B cell (primary cell): ENCODE measurements at regions not wholly inside any gene's neighbourhood (a gene's known extent, or its start where the extent isn't known, plus 50 kb on each side); places are given as distances from the start of the nearest gene placed in this dataset.

Experiments used
- ATAC-seq: fragments of 200-7000 bp; cut with Tn5 transposase; one replicate; pipeline ENCODE4 v1.10.0; 2021; ENCODE audit warnings: low read depth, mild to moderate bottlenecking, moderate number of reproducible peaks, moderate library complexity
- CTCF ChIA-PET: fragments of 350-600 bp; sonication (Branson Sonifier 250); formaldehyde crosslinking; loops from one replicate; lab custom pipeline; 2021; ENCODE audit warnings: antibody characterized with exemption, inconsistent platforms; lab: Charles Lee
- POLR2A ChIA-PET: fragments of 350-600 bp; sonication (Branson Sonifier 250); formaldehyde crosslinking; loops from one replicate; lab custom pipeline; 2021; ENCODE audit warnings: antibody characterized with exemption; lab: Charles Lee
- DNase-seq: peaks from one replicate; pipeline ENCODE4 v3.0.0; 2013
- H2AFZ ChIP-seq: 2 replicates; pipeline ENCODE4 v1.6.1; 2012; ENCODE audit warnings: mild to moderate bottlenecking, low read depth, low read length; ENCODE audit not compliant: insufficient read depth, poor library complexity, severe bottlenecking
- H3K27ac ChIP-seq, 2 donors: 1 replicate in 1 of 2; 2 replicates in 1 of 2; pipeline ENCODE4 v1.5.1; 2012 to 2013; ENCODE audit warnings: low read length in 2 of 2, mild to moderate bottlenecking in 2 of 2, moderate library complexity in 1 of 2
- H3K27me3 ChIP-seq, 4 experiments: fragments of 200-600 bp in 1 of 4; sonication (generic) in 1 of 4; replicated peaks in 1 of 4; 1 replicate in 2 of 4; 2 replicates in 2 of 4; pipeline versions ENCODE4 v1.6.1 to v1.7.0; 2013 to 2016; ENCODE audit warnings: low read length in 3 of 4, mild to moderate bottlenecking in 2 of 4, mixed read lengths in 1 of 4, moderate library complexity in 1 of 4; ENCODE audit not compliant: insufficient read depth in 4 of 4, control insufficient read depth in 3 of 4; ENCODE audit errors: control extremely low read depth in 1 of 4
- H3K36me3 ChIP-seq, 2 experiments: replicated peaks in 1 of 2; 1 replicate in 1 of 2; 2 replicates in 1 of 2; pipeline versions ENCODE4 v1.6.1 to v1.7.1; 2013; ENCODE audit warnings: low read length in 1 of 2; ENCODE audit not compliant: insufficient read depth in 2 of 2, control insufficient read depth in 1 of 2; ENCODE audit errors: control extremely low read depth in 1 of 2, extremely low read depth in 1 of 2
- H3K4me1 ChIP-seq, 2 donors: fragments of 200-600 bp in 1 of 2; sonication (generic) in 1 of 2; 1 replicate in 1 of 2; 2 replicates in 1 of 2; pipeline versions ENCODE4 v1.5.1 to v1.6.1; 2013 to 2017; ENCODE audit warnings: low read length in 2 of 2; ENCODE audit not compliant: control insufficient read depth in 2 of 2, insufficient read depth in 2 of 2
- H3K4me2 ChIP-seq: replicated peaks from 2 replicates; pipeline ENCODE3; 2012; ENCODE audit warnings: mild to moderate bottlenecking, low read depth, low read length; ENCODE audit not compliant: poor library complexity, severe bottlenecking
- H3K4me3 ChIP-seq, 5 experiments: fragments of 200-600 bp in 1 of 5; sonication (generic) in 1 of 5; 1 replicate in 3 of 5; 2 replicates in 2 of 5; pipeline versions ENCODE4 v1.5.1 to v1.7.0; 2011 to 2016; ENCODE audit warnings: low read length in 4 of 5, mild to moderate bottlenecking in 4 of 5, low read depth in 2 of 5, control low read depth in 1 of 5, moderate library complexity in 1 of 5; ENCODE audit not compliant: insufficient read depth in 1 of 5; ENCODE audit errors: control extremely low read depth in 1 of 5, extremely low read depth in 1 of 5
- H3K79me2 ChIP-seq: fragments of 200-600 bp; sonication (generic); one replicate; pipeline ENCODE4 v1.6.0; 2016; ENCODE audit warnings: low read length; ENCODE audit not compliant: control insufficient read depth, insufficient read depth
- H3K9ac ChIP-seq: fragments of 200-600 bp; sonication (generic); 2 replicates; pipeline ENCODE4 v1.6.1; 2017; ENCODE audit warnings: mild to moderate bottlenecking, low read length, moderate library complexity
- H3K9me3 ChIP-seq, 3 donors: one replicate each; pipeline versions ENCODE4 v1.6.1 to v1.7.1; 2013; ENCODE audit warnings: low read length in 2 of 3; ENCODE audit not compliant: control insufficient read depth in 2 of 3, insufficient read depth in 1 of 3; ENCODE audit errors: control extremely low read depth in 1 of 3
- H4K20me1 ChIP-seq: 2 replicates; pipeline ENCODE4 v1.6.0; 2012; ENCODE audit warnings: mild to moderate bottlenecking, low read length; ENCODE audit not compliant: insufficient read depth, control insufficient read depth, poor library complexity, severe bottlenecking
- H3K27ac Mint-ChIP-seq: one replicate; pipeline ENCODE4 v1.8.0; 2021; ENCODE audit warnings: mixed read lengths
- H3K27me3 Mint-ChIP-seq: one replicate; pipeline ENCODE4 v1.8.0; 2021; ENCODE audit warnings: mixed read lengths
- H3K4me1 Mint-ChIP-seq: one replicate; pipeline ENCODE4 v1.8.0; 2021; ENCODE audit warnings: mixed read lengths
- H3K4me3 Mint-ChIP-seq: one replicate; pipeline ENCODE4 v1.8.0; 2021; ENCODE audit warnings: mixed read lengths
- H3K9me3 Mint-ChIP-seq: one replicate; pipeline ENCODE4 v1.8.0; 2022; ENCODE audit warnings: mixed read lengths; ENCODE audit not compliant: insufficient read depth
- EZH2 ChIP-seq: IDR thresholded peaks from 2 replicates; pipeline ENCODE4 v1.6.1; 2012; ENCODE audit warnings: borderline replicate concordance, low read depth, mild to moderate bottlenecking, moderate library complexity, low read length; ENCODE audit not compliant: insufficient read depth, poor library complexity, severe bottlenecking
- WGBS: methylation state at CpG from one replicate; pipeline ENCODE4 v1.1.5; 2013; ENCODE audit warnings: missing lambda C conversion rate; ENCODE audit not compliant: insufficient coverage; 5-methylcytosine and 5-hydroxymethylcytosine counted together
- intact Hi-C: fragments of 100-400 bp; cut with micrococcal nuclease; formaldehyde crosslinking; loops from one replicate; pipeline ENCODE4 v1.10.0; 2022
- TF ChIP-seq, protein P1 (sequence below): fragments of 200-600 bp; IDR thresholded peaks from one replicate; pipeline ENCODE4 v1.8.0; 2022; ENCODE audit warnings: antibody characterized with exemption, mild to moderate bottlenecking

DNA sequence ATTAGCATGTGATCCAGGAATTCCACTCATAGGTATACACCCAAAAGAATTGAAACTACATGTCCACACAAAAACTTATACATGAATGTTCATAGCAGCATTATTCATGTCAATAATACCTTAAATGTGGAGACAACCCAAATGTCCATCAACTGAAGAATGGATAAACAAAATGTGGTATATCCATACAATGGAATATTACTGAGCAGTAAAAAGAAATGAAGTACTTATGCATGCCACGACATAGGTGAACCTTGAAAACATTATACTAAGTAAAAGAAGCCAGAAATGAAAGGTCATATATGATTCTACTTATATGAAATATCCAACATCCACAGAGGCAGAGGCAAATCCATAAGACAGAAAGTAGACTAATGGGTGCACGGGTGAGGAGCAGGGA is 159.9 kb downstream of the UNC5CL start:
- Histone ChIP-seq H3K4me1 (no peaks in the 10 kb centered on the region), H3K27me3 (peaks cover 0 to 5% (median 1%) of the 10 kb centered on the region in 4 experiments), H3K4me2 (no peak overlapping the region), H3K36me3 (no peaks in the 10 kb centered on the region), H3K9ac (no peak overlapping the region), H2AFZ (no peak overlapping the region), H4K20me1 (no peaks in the 10 kb centered on the region), H3K9me3 (peaks cover 0 to 9% (median 0%) of the 10 kb centered on the region in 3 donors), H3K4me3 (no peak overlapping the region), H3K27ac (no peak overlapping the region), H3K79me2 (no peaks in the 10 kb centered on the region)
- intact Hi-C loops = no loop called here
- CTCF ChIA-PET = no interaction called here
- Mint-ChIP-seq H3K9me3 (peaks cover 3% of the 10 kb centered on the region), H3K4me1 (peaks cover 3% of the 10 kb centered on the region), H3K27me3 (peaks cover 31% of the 10 kb centered on the region), H3K27ac (no peak overlapping the region), H3K4me3 (no peak overlapping the region)
- TF ChIP-seq EZH2 = no peak
- TF ChIP-seq, protein P1, sequence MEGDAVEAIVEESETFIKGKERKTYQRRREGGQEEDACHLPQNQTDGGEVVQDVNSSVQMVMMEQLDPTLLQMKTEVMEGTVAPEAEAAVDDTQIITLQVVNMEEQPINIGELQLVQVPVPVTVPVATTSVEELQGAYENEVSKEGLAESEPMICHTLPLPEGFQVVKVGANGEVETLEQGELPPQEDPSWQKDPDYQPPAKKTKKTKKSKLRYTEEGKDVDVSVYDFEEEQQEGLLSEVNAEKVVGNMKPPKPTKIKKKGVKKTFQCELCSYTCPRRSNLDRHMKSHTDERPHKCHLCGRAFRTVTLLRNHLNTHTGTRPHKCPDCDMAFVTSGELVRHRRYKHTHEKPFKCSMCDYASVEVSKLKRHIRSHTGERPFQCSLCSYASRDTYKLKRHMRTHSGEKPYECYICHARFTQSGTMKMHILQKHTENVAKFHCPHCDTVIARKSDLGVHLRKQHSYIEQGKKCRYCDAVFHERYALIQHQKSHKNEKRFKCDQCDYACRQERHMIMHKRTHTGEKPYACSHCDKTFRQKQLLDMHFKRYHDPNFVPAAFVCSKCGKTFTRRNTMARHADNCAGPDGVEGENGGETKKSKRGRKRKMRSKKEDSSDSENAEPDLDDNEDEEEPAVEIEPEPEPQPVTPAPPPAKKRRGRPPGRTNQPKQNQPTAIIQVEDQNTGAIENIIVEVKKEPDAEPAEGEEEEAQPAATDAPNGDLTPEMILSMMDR = no peak
- ATAC-seq (no peak), DNase-seq (no peak)
- POLR2A ChIA-PET = no interaction called here
- WGBS = no CpG with 5 or more reads among the region's 2 CpGs

DNA sequence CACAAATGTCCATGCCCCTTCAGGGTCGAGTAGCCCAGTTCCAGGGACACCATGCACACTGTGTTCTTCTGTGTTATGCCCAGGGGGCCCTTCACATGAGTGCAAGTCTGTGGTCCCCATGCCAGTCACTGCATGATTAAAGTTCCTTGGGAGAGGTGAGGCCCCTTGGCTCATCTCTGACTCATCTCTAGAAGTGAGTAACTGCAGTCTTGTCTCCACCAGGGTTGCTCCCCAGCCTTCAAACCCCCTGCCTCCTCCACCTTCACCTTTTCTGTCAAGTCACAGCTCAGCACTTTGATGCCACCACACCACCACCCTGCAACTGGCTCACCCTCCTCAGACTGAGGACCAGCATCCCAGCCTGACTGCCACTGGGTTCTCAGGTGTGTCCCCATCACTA is 161.7 kb downstream of the UNC5CL start:
- Mint-ChIP-seq H3K27ac (no peak overlapping the region), H3K4me3 (no peak overlapping the region), H3K9me3 (peaks cover 3% of the 10 kb centered on the region), H3K4me1 (peaks cover 3% of the 10 kb centered on the region), H3K27me3 (peaks cover 35% of the 10 kb centered on the region)
- H2AFZ ChIP-seq = no peak overlapping the region
- ChIA-PET POLR2A (no interaction called here), CTCF (no interaction called here)
- H3K4me2 ChIP-seq = no peak overlapping the region
- WGBS = 60% methylated on average over 1 of the region's 1 CpG
- peaks cover 0 to 10% (median 1%) of the 10 kb centered on the region in 4 experiments for H3K27me3 ChIP-seq
- H3K27ac ChIP-seq = no peak overlapping the region
- DNase-seq (no peak), ATAC-seq (no peak)
- no peak overlapping the region for H3K4me3 ChIP-seq
- TF ChIP-seq, protein P1 = no peak
- TF ChIP-seq EZH2 = no peak
- no peaks in the 10 kb centered on the region for H3K36me3 ChIP-seq
- H4K20me1 ChIP-seq = no peaks in the 10 kb centered on the region
- H3K4me1 ChIP-seq = no peaks in the 10 kb centered on the region
- peaks cover 0 to 9% (median 0%) of the 10 kb centered on the region in 3 donors for H3K9me3 ChIP-seq
- intact Hi-C loops = no loop called here
- no peaks in the 10 kb centered on the region for H3K79me2 ChIP-seq
- no peak overlapping the region for H3K9ac ChIP-seq
